ENCODE measurements at regions not wholly inside any gene's neighbourhood (a gene's known extent, or its start where the extent isn't known, plus 50 kb on each side); places are given as distances from the start of the nearest gene placed in this dataset.

- TF ChIP-seq CTCF (IDR thresholded peaks at IDR 0.05) (no peak), POLR2A (IDR thresholded peaks at IDR 0.05) (no peak), EP300 (IDR thresholded peaks at IDR 0.05) (no peak)
Observed at GRCh38 chr13:62130062-62130970, 714.7 kb upstream of the PCDH20 start.
